Brain microvascular endothelial cell (primary cell): ENCODE measurements at regions not wholly inside any gene's neighbourhood (a gene's known extent, or its start where the extent isn't known, plus 50 kb on each side); places are given as distances from the start of the nearest gene placed in this dataset.
"Not testable (repeated sequence)": the region's sequence is repeated elsewhere in the genome, so short reads cannot be mapped to it uniquely, and the experiment has no call there.

Experiments used
- DNase-seq: peaks from one replicate; pipeline ENCODE4 v3.0.0-alpha.2; 2020
- H3K27ac ChIP-seq: fragments of 250-450 bp; sonication (Bioruptor Pico); 2 replicates; pipeline ENCODE4 v1.5.1; 2020; ENCODE audit warnings: mild to moderate bottlenecking, moderate library complexity
- H3K27me3 ChIP-seq: fragments of 250-450 bp; sonication (Bioruptor Pico); replicated peaks from 2 replicates; pipeline ENCODE4 v1.5.1; 2020; ENCODE audit warnings: mild to moderate bottlenecking
- H3K36me3 ChIP-seq: fragments of 250-450 bp; sonication (Bioruptor Pico); replicated peaks from 2 replicates; pipeline ENCODE4 v1.5.1; 2020; ENCODE audit warnings: mild to moderate bottlenecking
- H3K4me3 ChIP-seq: 2 replicates; pipeline ENCODE4 v1.5.1; 2011; ENCODE audit warnings: low read depth, mild to moderate bottlenecking, control low read depth, low read length, moderate library complexity
- in situ Hi-C: cut with HindIII; loops from 2 replicates; pipeline ENCODE4 v1.10.0; 2017; ENCODE audit warnings: low sequenced_read_pairs, low pct_ligation_motif_present
- TF ChIP-seq, protein P1 (sequence below): IDR thresholded peaks from 2 replicates; pipeline ENCODE4 v1.5.1; 2011; ENCODE audit warnings: low read depth, mild to moderate bottlenecking, moderate library complexity, low read length, control low read depth, inconsistent platforms; ENCODE audit errors: missing control alignments

DNA sequence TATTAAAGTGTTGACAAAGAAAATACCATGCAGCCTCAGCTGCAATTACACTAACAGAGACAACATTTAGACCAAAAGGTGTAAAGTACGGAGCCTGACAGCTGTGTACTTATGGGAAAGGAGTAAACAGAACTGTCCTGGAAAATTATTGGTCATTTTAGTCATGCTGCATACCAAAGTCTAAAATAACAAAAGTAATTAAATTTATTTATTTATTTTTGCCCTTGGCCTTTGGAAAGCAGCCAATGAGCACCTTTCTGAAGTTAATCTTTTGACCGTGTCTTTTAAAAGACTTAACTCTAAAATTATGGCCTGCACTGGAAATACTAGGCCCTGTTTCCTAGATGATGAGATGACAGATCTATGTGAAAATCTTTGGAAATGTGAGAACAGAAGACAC is 597.6 kb downstream of the NXPH1 start:
- Histone ChIP-seq H3K4me3 (no peak overlapping the region), H3K36me3 (no peaks in the 10 kb centered on the region), H3K27ac (no peak overlapping the region), H3K27me3 (no peaks in the 10 kb centered on the region)
- no peak for DNase-seq
- TF ChIP-seq, protein P1, sequence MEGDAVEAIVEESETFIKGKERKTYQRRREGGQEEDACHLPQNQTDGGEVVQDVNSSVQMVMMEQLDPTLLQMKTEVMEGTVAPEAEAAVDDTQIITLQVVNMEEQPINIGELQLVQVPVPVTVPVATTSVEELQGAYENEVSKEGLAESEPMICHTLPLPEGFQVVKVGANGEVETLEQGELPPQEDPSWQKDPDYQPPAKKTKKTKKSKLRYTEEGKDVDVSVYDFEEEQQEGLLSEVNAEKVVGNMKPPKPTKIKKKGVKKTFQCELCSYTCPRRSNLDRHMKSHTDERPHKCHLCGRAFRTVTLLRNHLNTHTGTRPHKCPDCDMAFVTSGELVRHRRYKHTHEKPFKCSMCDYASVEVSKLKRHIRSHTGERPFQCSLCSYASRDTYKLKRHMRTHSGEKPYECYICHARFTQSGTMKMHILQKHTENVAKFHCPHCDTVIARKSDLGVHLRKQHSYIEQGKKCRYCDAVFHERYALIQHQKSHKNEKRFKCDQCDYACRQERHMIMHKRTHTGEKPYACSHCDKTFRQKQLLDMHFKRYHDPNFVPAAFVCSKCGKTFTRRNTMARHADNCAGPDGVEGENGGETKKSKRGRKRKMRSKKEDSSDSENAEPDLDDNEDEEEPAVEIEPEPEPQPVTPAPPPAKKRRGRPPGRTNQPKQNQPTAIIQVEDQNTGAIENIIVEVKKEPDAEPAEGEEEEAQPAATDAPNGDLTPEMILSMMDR = no peak
- in situ Hi-C loops = no loop called here

DNA sequence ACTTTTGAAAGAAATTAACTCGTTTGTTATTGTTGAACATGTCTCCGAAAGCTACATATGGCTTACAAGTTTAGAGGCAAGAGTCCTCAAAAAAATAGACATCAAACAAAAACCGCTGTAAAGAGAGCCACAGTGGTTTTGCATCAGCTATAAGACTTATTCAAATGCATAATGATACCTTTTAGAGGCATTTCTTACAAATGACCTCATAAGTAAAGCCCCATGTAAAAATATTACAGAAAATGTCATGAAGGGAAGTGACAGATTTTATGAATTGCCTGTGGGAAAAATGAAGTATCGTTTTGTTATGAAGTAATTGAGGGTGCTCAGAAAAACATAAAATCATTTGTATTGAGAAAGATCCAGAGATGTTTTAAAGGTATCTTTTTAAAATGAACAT is 598.0 kb downstream of the NXPH1 start:
- TF ChIP-seq, protein P1 = no peak
- Histone ChIP-seq H3K36me3 (no peaks in the 10 kb centered on the region), H3K4me3 (no peak overlapping the region), H3K27me3 (no peaks in the 10 kb centered on the region), H3K27ac (no peak overlapping the region)
- in situ Hi-C loops = no loop called here
- DNase-seq = no peak

DNA sequence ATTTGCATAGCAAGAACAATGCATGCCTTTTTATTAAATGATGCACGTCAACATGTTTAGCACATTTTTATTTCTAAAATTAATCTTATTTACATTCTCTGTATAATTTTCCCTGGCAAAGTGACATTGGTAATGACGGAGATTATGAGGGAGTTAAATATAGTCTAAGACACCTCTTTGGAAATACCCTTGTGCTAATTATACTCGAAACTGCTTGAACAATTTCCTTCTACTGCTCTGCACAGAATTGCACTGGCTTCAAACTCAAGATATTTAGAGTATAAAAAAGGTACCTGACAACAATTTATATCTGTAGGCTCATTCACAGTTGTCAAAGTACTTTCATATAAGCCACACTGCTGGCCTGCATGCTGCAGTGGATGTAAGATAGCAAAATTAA is 602.7 kb downstream of the NXPH1 start:
- Histone ChIP-seq H3K27me3 (no peaks in the 10 kb centered on the region), H3K36me3 (no peaks in the 10 kb centered on the region), H3K4me3 (no peak overlapping the region), H3K27ac (no peak overlapping the region)
- in situ Hi-C loops = no loop called here
- TF ChIP-seq, protein P1 = no peak
- DNase-seq = no peak

DNA sequence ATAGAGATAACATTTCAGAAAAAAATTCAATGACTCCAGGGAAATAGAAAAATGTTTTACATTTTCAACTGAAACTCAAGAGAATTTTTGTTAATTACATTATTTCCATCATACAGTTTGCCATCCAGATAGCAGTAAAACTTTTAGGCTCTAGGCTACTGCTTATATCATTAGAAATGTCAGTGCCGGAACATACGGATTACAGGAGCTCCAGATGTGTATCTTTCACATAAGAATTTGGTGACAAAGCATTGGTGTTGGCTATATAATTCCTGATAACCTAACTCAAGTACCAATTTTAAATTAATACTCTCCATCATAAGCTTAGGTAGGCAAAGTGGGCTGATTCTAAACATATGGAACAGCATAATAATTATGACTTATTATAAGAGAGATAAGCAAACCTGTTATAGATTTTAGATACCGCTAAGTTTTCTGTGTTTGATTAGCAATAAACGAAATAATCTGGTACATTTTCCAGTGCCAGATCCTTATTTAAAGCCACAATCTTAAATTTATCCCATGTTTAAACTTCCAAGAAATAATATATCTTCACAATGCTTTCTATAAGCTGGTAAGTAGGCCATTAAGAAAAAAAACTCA is 637.9 kb downstream of the NXPH1 start:
- H3K27ac ChIP-seq = no peak overlapping the region
- TF ChIP-seq, protein P1 = no peak
- no peak for DNase-seq
- H3K27me3 ChIP-seq = no peaks in the 10 kb centered on the region
- no peaks in the 10 kb centered on the region for H3K36me3 ChIP-seq
- in situ Hi-C loops = no loop called here
- H3K4me3 ChIP-seq = no peak overlapping the region

DNA sequence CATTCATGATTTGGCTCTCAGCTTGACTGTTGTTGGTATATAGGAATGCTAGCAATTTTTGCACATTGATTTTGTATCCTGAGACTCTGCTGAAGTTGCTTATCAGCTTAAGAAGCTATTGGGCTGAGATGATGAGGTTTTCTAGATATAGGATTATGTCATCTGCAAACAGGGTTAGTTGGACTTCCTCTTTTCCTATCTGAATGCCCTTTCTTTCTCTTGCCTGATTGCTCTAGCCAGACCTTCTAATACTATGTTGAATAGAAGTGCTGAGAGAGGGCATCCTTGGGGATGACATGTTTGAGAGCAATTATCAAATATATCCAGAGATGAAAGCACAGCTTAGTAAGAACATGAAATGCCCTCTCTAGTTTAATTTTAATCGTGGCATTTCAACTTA is 642.4 kb downstream of the NXPH1 start:
- H3K36me3 ChIP-seq, H3K4me3 ChIP-seq, H3K27ac ChIP-seq, H3K27me3 ChIP-seq, DNase-seq, in situ Hi-C loops: not testable (repeated sequence)

DNA sequence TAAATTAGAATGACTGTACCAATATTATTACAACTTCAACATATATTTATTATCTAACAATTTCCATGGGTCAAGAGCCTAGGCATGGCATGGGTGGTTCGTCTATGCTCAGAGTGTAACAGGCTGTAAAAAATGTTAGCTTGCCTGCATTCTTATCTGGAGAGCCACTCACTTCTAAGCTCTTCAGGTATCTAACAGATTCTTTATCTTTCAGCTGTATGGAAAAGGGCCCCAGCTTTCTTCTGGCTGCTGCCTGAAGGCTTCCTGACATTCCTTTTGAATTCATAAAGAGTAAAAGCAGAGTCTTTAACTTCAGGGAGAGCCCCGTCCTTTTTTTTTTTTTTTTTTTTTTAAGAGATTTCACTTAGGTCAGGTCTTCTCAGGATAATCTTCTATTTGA is 648.8 kb downstream of the NXPH1 start:
- no peaks in the 10 kb centered on the region for H3K27me3 ChIP-seq
- DNase-seq = no peak
- no peak overlapping the region for H3K27ac ChIP-seq
- no peaks in the 10 kb centered on the region for H3K36me3 ChIP-seq
- H3K4me3 ChIP-seq = no peak overlapping the region
- TF ChIP-seq, protein P1 = no peak
- in situ Hi-C loops = no loop called here
